GM12892 (cell line): ENCODE measurements at regions not wholly inside any gene's neighbourhood (a gene's known extent, or its start where the extent isn't known, plus 50 kb on each side); places are given as distances from the start of the nearest gene placed in this dataset.

Experiments used
- POLR2A ChIP-seq: IDR thresholded peaks from 2 replicates; pipeline ENCODE4 v1.6.1; 2011; ENCODE audit warnings: low read depth, low read length, control low read depth
- POLR2AphosphoS5 ChIP-seq: IDR thresholded peaks from 2 replicates; pipeline ENCODE4 v1.6.1; 2011; ENCODE audit warnings: low read depth, low read length, control low read depth
- TAF1 ChIP-seq: IDR thresholded peaks from 2 replicates; pipeline ENCODE4 v1.6.1; 2011; ENCODE audit warnings: low read depth, mild to moderate bottlenecking, control low read depth, low read length, borderline replicate concordance

DNA sequence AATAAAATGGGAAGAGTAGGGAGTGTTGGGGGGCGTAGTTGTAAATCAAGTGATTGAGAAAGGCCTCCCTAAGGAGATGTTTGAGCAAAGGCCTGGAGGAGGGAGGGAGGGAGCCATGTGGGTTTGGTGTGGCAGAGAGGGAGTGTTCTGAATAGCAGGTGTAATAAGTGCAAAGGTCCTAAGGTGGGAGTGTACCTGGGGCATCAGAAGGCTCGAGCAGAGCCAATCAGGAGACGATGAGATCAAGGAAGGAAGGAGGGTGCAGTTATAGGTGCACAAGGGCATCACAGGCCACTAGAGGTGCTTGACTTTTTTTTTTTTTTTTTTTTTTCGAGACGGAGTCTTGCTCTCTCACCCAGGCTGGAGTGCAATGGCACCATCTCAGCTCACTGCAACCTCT, 77.9 kb upstream of the PLXNC1 start:
- TF ChIP-seq POLR2AphosphoS5 = no peak
- no peak for TF ChIP-seq POLR2A
- TF ChIP-seq TAF1 = no peak
